ENCODE measurements at regions not wholly inside any gene's neighbourhood (a gene's known extent, or its start where the extent isn't known, plus 50 kb on each side); places are given as distances from the start of the nearest gene placed in this dataset.

DNA sequence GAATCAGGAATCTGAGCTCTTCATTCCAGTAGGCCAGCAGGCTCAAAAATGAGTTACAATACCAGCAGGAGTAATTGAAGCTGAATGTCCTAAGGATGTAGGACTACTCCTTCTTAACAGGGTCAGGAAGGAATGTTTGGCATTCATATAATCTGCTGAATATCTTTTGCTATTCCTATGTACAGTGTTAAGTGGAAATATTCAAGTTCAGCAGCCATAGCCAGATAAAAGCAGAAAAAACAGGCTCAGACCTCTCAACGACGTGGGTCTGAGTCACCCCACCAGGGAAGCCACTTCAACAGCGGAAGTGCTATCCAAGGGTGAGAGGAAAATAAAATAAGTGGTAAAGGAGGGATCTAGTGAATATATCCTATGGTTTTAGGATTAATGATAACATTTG lies 577.0 kb downstream of the SPOCK3 start:
- TF ChIP-seq, protein P1, sequence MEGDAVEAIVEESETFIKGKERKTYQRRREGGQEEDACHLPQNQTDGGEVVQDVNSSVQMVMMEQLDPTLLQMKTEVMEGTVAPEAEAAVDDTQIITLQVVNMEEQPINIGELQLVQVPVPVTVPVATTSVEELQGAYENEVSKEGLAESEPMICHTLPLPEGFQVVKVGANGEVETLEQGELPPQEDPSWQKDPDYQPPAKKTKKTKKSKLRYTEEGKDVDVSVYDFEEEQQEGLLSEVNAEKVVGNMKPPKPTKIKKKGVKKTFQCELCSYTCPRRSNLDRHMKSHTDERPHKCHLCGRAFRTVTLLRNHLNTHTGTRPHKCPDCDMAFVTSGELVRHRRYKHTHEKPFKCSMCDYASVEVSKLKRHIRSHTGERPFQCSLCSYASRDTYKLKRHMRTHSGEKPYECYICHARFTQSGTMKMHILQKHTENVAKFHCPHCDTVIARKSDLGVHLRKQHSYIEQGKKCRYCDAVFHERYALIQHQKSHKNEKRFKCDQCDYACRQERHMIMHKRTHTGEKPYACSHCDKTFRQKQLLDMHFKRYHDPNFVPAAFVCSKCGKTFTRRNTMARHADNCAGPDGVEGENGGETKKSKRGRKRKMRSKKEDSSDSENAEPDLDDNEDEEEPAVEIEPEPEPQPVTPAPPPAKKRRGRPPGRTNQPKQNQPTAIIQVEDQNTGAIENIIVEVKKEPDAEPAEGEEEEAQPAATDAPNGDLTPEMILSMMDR (IDR thresholded peaks at IDR 0.05 in 4 of 5, conservative IDR thresholded peaks at IDR 0.05 in 1 of 5): no peak
- no peak for TF ChIP-seq POLR2A (IDR thresholded peaks at IDR 0.05)
